HG03354 (cell line): ENCODE measurements at regions not wholly inside any gene's neighbourhood (a gene's known extent, or its start where the extent isn't known, plus 50 kb on each side); places are given as distances from the start of the nearest gene placed in this dataset.
"Not testable (repeated sequence)": the region's sequence is repeated elsewhere in the genome, so short reads cannot be mapped to it uniquely, and the experiment has no call there.

ENCODE experiments used
- ATAC-seq: cut with Tn5 transposase; IDR thresholded peaks from one replicate; pipeline ENCODE4 v1.9.1; 2021; ENCODE audit warnings: mild to moderate bottlenecking; ENCODE audit not compliant: unreplicated experiment, poor library complexity, severe bottlenecking

GRCh38 chr2:194954218-194954617 is 702.8 kb upstream of the SLC39A10 start:
- no peak for ATAC-seq

GRCh38 chr2:194946826-194947225 is 710.2 kb upstream of the SLC39A10 start:
- ATAC-seq, result no peak

- ATAC-seq, result no peak
Observed at GRCh38 chr2:194938066-194938465, 719.0 kb upstream of the SLC39A10 start.

GRCh38 chr2:194927489-194927888 is 729.5 kb upstream of the SLC39A10 start:
- ATAC-seq, result no peak

- no peak for ATAC-seq
Observed at GRCh38 chr2:194926873-194927272, 730.2 kb upstream of the SLC39A10 start.

GRCh38 chr2:194925742-194926141 is 731.3 kb upstream of the SLC39A10 start:
- no peak for ATAC-seq

GRCh38 chr2:194917519-194917918 is 739.5 kb upstream of the SLC39A10 start:
- ATAC-seq, result no peak

- no peak for ATAC-seq
Observed at GRCh38 chr2:194915485-194915884, 741.5 kb upstream of the SLC39A10 start.

- ATAC-seq, result no peak
Observed at GRCh38 chr2:194907569-194907968, 749.5 kb upstream of the SLC39A10 start.

- ATAC-seq, result no peak
Observed at GRCh38 chr2:194896871-194897270, 760.2 kb upstream of the SLC39A10 start.

GRCh38 chr2:194883711-194884110 is 773.3 kb upstream of the SLC39A10 start:
- no peak for ATAC-seq

- peak; percentile 52 for ATAC-seq
Observed at GRCh38 chr2:194870974-194871535, 786.0 kb upstream of the SLC39A10 start.

GRCh38 chr2:194867328-194867727 is 789.7 kb upstream of the SLC39A10 start:
- ATAC-seq, result peak; percentile 82

- no peak for ATAC-seq
Observed at GRCh38 chr2:194854941-194855340, 802.1 kb upstream of the SLC39A10 start.

GRCh38 chr2:194842871-194843270 is 814.2 kb upstream of the SLC39A10 start:
- ATAC-seq, result no peak

- not testable (repeated sequence) for ATAC-seq
Observed at GRCh38 chr2:194834371-194834770, 822.7 kb upstream of the SLC39A10 start.

- ATAC-seq, result no peak
Observed at GRCh38 chr2:194826241-194826640, 830.8 kb upstream of the SLC39A10 start.

GRCh38 chr2:194824450-194824849 is 832.6 kb upstream of the SLC39A10 start:
- no peak for ATAC-seq

GRCh38 chr2:194822657-194823056 is 834.4 kb upstream of the SLC39A10 start:
- no peak for ATAC-seq

- no peak for ATAC-seq
Observed at GRCh38 chr2:194822097-194822496, 834.9 kb upstream of the SLC39A10 start.

- ATAC-seq, result no peak
Observed at GRCh38 chr2:194819367-194819766, 837.7 kb upstream of the SLC39A10 start.

- ATAC-seq, result no peak
Observed at GRCh38 chr2:194815475-194815874, 841.6 kb upstream of the SLC39A10 start.
